GM19025 (cell line): ENCODE measurements at regions not wholly inside any gene's neighbourhood (a gene's known extent, or its start where the extent isn't known, plus 50 kb on each side); places are given as distances from the start of the nearest gene placed in this dataset.
"Not testable (repeated sequence)": the region's sequence is repeated elsewhere in the genome, so short reads cannot be mapped to it uniquely, and the experiment has no call there.

Source experiments
- ATAC-seq: cut with Tn5 transposase; IDR thresholded peaks from one replicate; pipeline ENCODE4 v1.9.1; 2021; ENCODE audit warnings: mild to moderate bottlenecking, low read depth, moderate library complexity; ENCODE audit not compliant: unreplicated experiment

- no peak for ATAC-seq
Measured at GRCh38 chr2:16185801-16186272, 245.5 kb downstream of the MYCN start.

GRCh38 chr2:16184945-16185660, 244.8 kb downstream of the MYCN start:
- ATAC-seq: no peak

GRCh38 chr2:16184341-16184890, 244.1 kb downstream of the MYCN start:
- ATAC-seq: no peak

- no peak for ATAC-seq
Measured at GRCh38 chr2:16183345-16183744, 243.0 kb downstream of the MYCN start.

- ATAC-seq: no peak
Measured at GRCh38 chr2:16182841-16183240, 242.5 kb downstream of the MYCN start.

GRCh38 chr2:16182311-16182815, 242.0 kb downstream of the MYCN start:
- ATAC-seq: not testable (repeated sequence)

- ATAC-seq: no peak
Measured at GRCh38 chr2:16181741-16182090, 241.4 kb downstream of the MYCN start.

GRCh38 chr2:16181062-16181740, 240.9 kb downstream of the MYCN start:
- no peak for ATAC-seq

GRCh38 chr2:16180631-16181030, 240.3 kb downstream of the MYCN start:
- no peak for ATAC-seq

- ATAC-seq: no peak
Measured at GRCh38 chr2:16179701-16180416, 239.5 kb downstream of the MYCN start.

GRCh38 chr2:16178551-16179130, 238.3 kb downstream of the MYCN start:
- no peak for ATAC-seq

- ATAC-seq: no peak
Measured at GRCh38 chr2:16177671-16178180, 237.4 kb downstream of the MYCN start.

GRCh38 chr2:16176971-16177480, 236.7 kb downstream of the MYCN start:
- no peak for ATAC-seq

- no peak for ATAC-seq
Measured at GRCh38 chr2:16175247-16175825, 235.0 kb downstream of the MYCN start.

- ATAC-seq: no peak
Measured at GRCh38 chr2:16174693-16175045, 234.3 kb downstream of the MYCN start.

- no peak for ATAC-seq
Measured at GRCh38 chr2:16173893-16174692, 233.7 kb downstream of the MYCN start.

- no peak for ATAC-seq
Measured at GRCh38 chr2:16172324-16173175, 232.2 kb downstream of the MYCN start.

- no peak for ATAC-seq
Measured at GRCh38 chr2:16171425-16171920, 231.1 kb downstream of the MYCN start.
